ENCODE measurements at regions not wholly inside any gene's neighbourhood (a gene's known extent, or its start where the extent isn't known, plus 50 kb on each side); places are given as distances from the start of the nearest gene placed in this dataset.

DNA sequence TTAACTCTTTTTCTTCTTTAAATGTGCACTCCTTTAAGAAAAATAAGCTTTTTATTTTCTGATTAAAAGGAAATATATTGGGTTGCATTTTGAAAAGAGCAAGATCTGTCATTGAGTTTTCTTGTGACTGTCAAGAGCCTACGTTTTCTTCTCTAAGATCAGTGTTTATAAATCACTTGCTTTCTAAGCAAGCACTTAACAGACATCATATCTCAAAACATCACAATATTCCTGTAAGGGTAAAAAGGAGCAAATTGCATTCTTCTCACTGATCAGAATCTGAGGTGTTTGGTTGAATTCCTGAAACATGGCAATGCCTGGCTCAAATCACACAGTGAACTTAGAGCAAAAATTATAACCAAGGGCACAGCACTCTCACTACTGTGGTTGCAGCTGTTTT, 231.3 kb downstream of the PCDH17 start:
- Mint-ChIP-seq H3K27me3 (ENCODE audit: low read depth) (no peaks in the 10 kb centered on the region), H3K4me3 (no peak overlapping the region), H3K27ac (no peak overlapping the region), H3K36me3 (ENCODE audit: insufficient read depth in 1 of 3, low read depth in 3 of 3) (peaks cover 2 to 25% (median 14%) of the 10 kb centered on the region in 3 experiments), H3K9me3 (peaks cover 18 to 23% of the 10 kb centered on the region in 2 experiments), H3K4me1 (peaks cover 0 to 4% of the 10 kb centered on the region in 2 experiments; a peak in 3 of 4 replicates)
- H3K9me3 ChIP-seq (ENCODE audit: control insufficient read depth, low read depth, low read length): peaks cover 8% of the 10 kb centered on the region
- H2AK5ac ChIP-seq (ENCODE audit: insufficient read length, low read length): no peak overlapping the region
- no peak overlapping the region for H3K4ac ChIP-seq (ENCODE audit: low read depth, low read length)
- H3K9ac ChIP-seq (ENCODE audit: extremely low read depth, insufficient read length, low read length): no peak overlapping the region
- TF ChIP-seq, protein P1, sequence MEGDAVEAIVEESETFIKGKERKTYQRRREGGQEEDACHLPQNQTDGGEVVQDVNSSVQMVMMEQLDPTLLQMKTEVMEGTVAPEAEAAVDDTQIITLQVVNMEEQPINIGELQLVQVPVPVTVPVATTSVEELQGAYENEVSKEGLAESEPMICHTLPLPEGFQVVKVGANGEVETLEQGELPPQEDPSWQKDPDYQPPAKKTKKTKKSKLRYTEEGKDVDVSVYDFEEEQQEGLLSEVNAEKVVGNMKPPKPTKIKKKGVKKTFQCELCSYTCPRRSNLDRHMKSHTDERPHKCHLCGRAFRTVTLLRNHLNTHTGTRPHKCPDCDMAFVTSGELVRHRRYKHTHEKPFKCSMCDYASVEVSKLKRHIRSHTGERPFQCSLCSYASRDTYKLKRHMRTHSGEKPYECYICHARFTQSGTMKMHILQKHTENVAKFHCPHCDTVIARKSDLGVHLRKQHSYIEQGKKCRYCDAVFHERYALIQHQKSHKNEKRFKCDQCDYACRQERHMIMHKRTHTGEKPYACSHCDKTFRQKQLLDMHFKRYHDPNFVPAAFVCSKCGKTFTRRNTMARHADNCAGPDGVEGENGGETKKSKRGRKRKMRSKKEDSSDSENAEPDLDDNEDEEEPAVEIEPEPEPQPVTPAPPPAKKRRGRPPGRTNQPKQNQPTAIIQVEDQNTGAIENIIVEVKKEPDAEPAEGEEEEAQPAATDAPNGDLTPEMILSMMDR (conservative IDR thresholded peaks at IDR 0.05): no peak
- H3T11ph ChIP-seq (ENCODE audit: low read length): no peak overlapping the region
- no peak overlapping the region for H2AFZ ChIP-seq (ENCODE audit: low read length)
- no peaks in the 10 kb centered on the region for H3K23me2 ChIP-seq (ENCODE audit: insufficient read length, low read depth, low read length, poor library complexity, severe bottlenecking)
- H2BK20ac ChIP-seq (ENCODE audit: low read depth, low read length, poor library complexity, severe bottlenecking): no peak overlapping the region
- no peak overlapping the region for H3K56ac ChIP-seq (ENCODE audit: insufficient read length, low read depth, low read length)
- no peak overlapping the region for H3K4me2 ChIP-seq (ENCODE audit: insufficient read depth, insufficient read length, low read length)
- no peak overlapping the region for H3K27ac ChIP-seq (ENCODE audit: insufficient read length, low read depth, low read length)
- no peak for DNase-seq
- H2BK5ac ChIP-seq (ENCODE audit: insufficient read length, low read length): no peak overlapping the region
- H3K27me3 ChIP-seq (ENCODE audit: insufficient read depth, low read length): no peaks in the 10 kb centered on the region
- H3K79me1 ChIP-seq (ENCODE audit: insufficient read depth, low read depth, low read length, poor library complexity, severe bottlenecking): no peaks in the 10 kb centered on the region
- H3K18ac ChIP-seq (ENCODE audit: insufficient read length, low read depth, low read length): no peak overlapping the region
- no CpG with 5 or more reads among the region's 1 CpG for WGBS (ENCODE audit: extremely low coverage, insufficient read length, low lambda C conversion rate)
- no peaks in the 10 kb centered on the region for H4K20me1 ChIP-seq (ENCODE audit: control insufficient read depth, insufficient read depth, insufficient read length)
- H2BK12ac ChIP-seq (ENCODE audit: insufficient read length, low read depth, low read length): no peak overlapping the region
- no peak overlapping the region for H3K23ac ChIP-seq (ENCODE audit: insufficient read length, low read depth, low read length)
- no peak overlapping the region for H4K91ac ChIP-seq (ENCODE audit: insufficient read length, low read depth, low read length)
- H2BK120ac ChIP-seq (ENCODE audit: low read depth, low read length, poor library complexity, severe bottlenecking): no peak overlapping the region
- no peaks in the 10 kb centered on the region for H3K79me2 ChIP-seq (ENCODE audit: insufficient read depth, low read length)
- H3K4me1 ChIP-seq (ENCODE audit: insufficient read depth, low read length): no peaks in the 10 kb centered on the region
- no peak overlapping the region for H2BK15ac ChIP-seq (ENCODE audit: low read depth, low read length)
- H3K14ac ChIP-seq (ENCODE audit: insufficient read depth, low read length): no peak overlapping the region
- H4K5ac ChIP-seq (ENCODE audit: insufficient read length, low read depth, low read length): no peak overlapping the region
- H4K8ac ChIP-seq (replicated peaks; ENCODE audit: insufficient read length, low read depth, low read length): no peak overlapping the region
